ENCODE measurements at regions not wholly inside any gene's neighbourhood (a gene's known extent, or its start where the extent isn't known, plus 50 kb on each side); places are given as distances from the start of the nearest gene placed in this dataset.
"Not testable (repeated sequence)": the region's sequence is repeated elsewhere in the genome, so short reads cannot be mapped to it uniquely, and the experiment has no call there.

- not testable (repeated sequence) for TF ChIP-seq USF1 (IDR thresholded peaks at IDR 0.05; ENCODE audit: borderline replicate concordance, extremely low read length, insufficient read depth, low read depth, low read length); CTCF (IDR thresholded peaks at IDR 0.05 in 2 of 3, conservative IDR thresholded peaks at IDR 0.05 in 1 of 3; ENCODE audit: control insufficient read depth in 2 of 3, extremely low read depth in 1 of 3, insufficient read depth in 1 of 3, low read depth in 3 of 3, low read length in 3 of 3); BCL3 (IDR thresholded peaks at IDR 0.05; ENCODE audit: borderline replicate concordance, insufficient read depth, low read depth, low read length, poor library complexity, severe bottlenecking); HDGF (IDR thresholded peaks at IDR 0.05); POLR2A (IDR thresholded peaks at IDR 0.05; ENCODE audit: low read depth, low read length); NFIC (IDR thresholded peaks at IDR 0.05; ENCODE audit: low read depth, low read length); GABPA (IDR thresholded peaks at IDR 0.05; ENCODE audit: low read depth); SRF (IDR thresholded peaks at IDR 0.05; ENCODE audit: low read depth in 2 of 2, low read length in 2 of 2)
Observed at GRCh38 chr16:29248306-29248939, 158.1 kb downstream of the NPIPB11 start.

All from GM12878 (cell line).